AG08396 (cell line): ENCODE measurements at regions not wholly inside any gene's neighbourhood (a gene's known extent, or its start where the extent isn't known, plus 50 kb on each side); places are given as distances from the start of the nearest gene placed in this dataset.
"Not testable (repeated sequence)": the region's sequence is repeated elsewhere in the genome, so short reads cannot be mapped to it uniquely, and the experiment has no call there.

ENCODE experiments used
- DNase-seq: peaks from one replicate; pipeline ENCODE4 v3.0.0; 2012; ENCODE audit warnings: low spot score, mixed read lengths

DNA sequence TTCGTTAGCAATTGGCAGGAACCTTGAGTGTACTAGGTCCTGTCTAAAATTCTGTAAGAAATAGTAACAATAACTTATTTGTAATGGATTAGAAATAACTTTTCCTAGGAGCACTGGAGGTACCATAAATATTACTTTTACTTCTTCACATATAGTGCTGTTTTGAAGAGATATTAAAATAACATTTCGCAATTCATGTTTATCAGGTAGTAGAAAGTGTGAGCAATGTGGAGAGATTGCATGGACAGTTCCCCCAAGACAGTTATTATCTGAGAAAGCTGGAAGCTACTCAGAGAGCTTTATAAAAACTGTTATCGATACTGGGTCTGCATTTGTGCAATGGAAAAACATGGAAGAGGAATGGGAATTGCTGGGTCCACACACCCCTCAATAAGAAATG is 128.5 kb upstream of the KIF26B start:
- no peak for DNase-seq

DNA sequence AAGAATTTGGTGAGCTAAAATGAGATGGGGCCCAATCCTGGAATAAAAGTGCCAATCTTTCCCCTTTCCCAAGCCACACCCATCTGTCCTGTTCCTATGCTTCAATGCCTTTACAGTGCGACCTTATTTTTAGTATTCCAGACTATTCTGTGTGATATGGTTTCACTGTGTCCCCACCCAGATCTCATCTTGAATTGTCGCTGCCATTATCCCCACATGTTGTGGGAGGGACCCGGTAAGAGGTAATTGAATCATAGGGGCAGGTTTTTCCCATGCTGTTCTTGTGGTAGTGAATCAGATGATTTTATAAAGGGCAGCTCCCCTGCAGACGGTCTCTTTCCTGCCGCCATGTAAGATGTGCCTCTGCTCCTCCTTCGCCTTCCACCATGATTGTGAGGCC is 129.3 kb upstream of the KIF26B start:
- DNase-seq: no peak

DNA sequence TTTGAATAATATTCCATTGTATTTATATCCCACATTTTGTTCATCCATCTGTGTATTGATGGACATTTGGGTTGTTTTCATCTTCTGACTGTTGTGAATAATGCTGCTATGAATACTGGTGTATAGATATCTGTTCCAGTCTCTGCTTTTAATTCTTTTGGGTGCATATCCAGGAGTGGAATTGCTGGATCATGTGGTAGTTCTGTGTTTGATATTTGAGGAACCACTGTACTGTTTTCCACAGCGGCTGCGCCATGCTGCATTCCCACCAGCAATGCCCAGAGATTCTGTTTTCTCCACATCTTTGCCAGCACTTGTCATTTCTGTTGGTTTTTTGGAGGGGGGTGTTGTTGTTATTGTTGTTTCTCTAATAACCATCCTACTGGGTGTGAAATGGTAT is 131.6 kb upstream of the KIF26B start:
- DNase-seq: no peak

DNA sequence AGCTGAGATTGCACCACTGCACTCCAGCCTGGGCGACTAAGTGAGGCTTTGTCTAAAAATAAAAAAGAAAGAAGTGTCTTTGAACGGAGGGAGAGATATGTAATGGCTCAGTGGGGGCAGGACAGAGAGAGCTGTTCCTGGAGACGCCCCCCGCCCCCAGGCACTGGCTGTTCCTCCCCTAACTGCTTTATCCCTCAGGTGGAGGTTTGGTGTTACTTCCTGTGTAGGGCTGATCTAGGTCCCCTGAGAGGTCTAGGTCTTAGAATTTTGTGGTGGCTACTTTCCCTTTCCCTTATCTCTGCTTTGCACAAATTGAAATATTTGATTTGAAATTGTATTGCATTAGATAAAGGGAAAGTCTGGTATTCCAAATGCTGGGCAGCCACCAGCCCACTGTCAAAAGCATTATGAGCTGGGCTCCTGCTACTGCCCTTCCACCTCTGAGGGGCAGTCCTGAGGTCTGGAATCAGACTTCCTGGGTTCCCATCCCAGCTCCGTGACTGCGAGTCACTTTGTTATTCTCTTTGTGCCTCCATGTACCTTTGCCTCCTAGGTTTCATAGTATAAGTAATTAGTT is 134.8 kb upstream of the KIF26B start:
- no peak for DNase-seq

DNA sequence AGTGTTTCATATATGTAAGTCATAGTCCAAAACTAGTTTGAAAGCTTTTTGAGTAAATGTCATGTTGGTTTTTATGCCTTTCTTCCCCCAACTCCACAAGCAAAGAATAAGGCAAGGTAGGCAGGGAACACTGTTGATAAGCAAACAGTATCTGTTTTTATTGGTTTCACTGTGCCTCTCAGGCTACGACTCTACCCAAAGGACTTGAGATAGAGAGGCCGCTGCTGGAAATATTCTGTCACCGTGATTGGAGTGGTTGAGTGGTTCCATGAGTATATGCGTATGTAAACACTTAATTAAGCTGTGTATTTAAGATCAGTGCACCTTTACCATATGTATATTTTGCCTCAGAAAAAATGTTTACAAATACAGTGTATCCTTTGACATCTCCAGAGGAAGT is 138.1 kb upstream of the KIF26B start:
- DNase-seq: no peak

DNA sequence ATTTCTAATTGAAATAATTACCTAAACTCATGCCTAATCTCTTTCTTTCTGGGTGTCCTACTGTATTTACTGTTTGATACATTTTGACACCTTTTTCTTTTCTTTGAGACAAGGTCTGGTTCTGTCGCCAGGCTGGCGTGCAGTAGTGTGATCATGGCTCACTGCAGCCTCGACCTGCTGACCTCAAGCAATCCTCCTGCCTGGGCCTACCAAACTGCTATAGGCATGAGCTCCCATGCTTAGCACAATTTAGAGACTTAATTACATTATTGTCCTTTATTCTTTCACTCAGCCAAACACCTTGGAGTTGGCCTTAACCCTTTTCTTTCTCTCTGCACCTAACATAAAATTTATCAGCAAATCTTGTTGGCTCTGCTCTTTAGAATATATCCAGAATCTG is 139.8 kb upstream of the KIF26B start:
- no peak for DNase-seq

DNA sequence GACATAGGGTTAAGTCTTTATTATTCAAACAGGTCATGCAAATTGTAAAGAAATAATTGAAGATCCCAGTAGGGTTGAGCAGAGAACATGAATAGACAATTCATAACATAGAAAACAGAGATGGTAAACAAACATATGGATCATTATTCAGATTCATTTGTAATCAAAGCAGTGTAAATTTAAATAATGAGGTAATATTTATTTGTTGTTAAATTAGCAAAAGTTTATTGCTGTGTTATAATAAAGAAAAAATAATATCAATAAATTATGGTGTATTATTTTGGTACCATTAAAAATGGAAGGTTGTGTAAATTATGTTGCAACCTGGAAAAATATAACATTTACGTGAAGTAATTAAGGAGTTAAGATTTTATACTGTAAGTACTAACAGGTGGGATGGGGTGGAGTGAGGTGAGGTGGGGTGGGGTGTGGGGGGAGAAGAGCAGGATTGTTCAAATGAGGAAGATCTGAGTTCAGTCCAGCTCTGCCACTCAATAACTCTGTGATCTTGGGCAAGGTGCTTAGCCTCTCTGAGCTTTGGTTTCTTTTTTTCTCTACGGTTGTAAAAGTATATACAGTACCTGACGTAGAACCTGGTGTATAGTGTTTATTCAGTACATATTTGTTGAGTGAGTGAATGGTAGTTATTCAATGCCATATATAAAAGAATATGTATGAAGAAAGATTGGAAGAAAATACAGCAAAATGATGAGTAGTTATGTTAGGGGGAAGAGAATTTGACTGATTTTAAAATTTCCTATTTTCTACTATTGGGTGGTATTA is 140.3 kb upstream of the KIF26B start:
- DNase-seq: no peak

DNA sequence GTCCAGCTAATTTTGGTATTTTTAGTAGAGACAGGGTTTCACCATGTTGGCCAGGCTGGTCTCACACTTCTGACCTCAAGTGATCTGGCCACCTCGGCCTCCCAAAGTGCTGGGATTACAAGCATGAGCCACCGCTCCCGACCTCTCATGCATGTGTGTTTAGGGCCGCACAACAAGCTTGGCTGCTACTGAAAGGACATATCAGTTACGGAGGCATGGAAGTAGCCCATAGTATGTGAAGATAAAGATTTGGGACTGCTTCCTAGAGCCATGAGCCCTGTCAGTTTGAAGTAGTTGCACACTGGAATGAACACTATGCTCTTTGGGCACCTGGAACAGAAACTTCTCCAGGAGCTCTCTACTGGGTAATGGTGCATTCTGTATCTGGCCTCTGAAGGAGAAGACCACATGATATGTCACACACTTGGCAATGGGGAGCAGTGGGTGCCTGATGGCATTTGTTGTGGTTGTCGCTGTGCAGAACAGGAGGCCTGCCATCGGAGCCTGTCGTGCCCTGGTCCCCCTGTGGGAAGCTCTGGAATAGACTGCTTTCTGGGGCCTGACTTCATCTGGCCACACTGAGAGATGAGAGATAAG is 144.7 kb upstream of the KIF26B start:
- DNase-seq: no peak

DNA sequence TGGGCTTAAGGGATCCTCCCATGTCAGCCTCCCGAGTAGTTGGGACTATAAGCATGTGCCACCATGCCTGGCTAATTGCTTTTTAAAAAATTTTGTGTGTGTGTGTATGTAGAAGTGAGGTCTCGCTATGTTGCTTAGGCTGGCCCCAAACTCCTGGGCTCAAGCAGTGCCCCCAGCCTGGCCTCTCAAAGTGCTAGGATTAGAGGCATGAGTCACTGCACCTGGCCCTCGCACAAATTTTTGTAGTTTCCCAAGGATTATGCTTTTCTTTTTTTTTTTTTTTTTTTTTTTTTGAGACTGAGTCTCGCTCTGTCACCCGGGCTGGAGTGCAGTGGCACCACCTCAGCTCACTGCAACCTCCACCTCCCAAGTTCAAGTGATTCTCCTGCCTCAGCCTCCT is 144.4 kb upstream of the HNRNPU start:
- DNase-seq: no peak

DNA sequence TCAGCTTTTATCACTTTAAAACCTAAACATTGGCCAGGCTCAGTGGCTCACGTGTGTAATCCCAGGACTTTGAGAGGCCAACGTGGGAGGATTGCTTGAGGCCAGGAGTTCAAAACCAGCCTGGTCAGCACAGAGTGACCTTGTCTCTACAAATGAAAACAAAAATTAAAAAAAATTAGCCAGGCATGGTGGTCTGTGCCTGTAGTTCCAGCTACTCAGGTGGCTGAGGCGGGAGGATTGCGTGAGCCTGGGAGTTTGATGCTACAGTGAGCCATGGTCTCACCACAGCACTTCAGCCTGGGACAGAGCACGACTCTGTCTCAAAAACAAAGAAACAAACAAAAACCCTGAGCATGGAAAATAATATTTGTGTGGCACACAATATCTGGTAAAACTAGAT is 143.5 kb upstream of the HNRNPU start:
- DNase-seq: no peak

DNA sequence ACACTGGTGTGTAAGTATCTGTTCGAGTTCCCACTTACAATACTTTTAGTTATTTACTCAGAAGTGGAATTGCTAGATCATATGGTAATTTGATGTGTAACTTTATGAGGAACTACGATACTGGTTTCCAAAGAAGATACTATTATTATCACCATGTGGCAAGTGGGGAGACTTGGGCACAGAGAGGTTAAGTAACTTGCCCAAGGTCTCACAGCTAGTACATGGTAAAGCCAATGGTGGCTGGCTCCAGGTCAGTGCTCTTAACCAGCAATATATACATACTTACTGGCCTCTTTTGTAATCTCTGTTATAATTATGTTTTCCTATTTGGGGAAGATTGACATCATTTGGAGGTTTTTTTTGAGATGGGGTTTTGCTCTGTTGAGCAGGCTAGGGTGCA is 138.9 kb upstream of the HNRNPU start:
- DNase-seq: no peak

DNA sequence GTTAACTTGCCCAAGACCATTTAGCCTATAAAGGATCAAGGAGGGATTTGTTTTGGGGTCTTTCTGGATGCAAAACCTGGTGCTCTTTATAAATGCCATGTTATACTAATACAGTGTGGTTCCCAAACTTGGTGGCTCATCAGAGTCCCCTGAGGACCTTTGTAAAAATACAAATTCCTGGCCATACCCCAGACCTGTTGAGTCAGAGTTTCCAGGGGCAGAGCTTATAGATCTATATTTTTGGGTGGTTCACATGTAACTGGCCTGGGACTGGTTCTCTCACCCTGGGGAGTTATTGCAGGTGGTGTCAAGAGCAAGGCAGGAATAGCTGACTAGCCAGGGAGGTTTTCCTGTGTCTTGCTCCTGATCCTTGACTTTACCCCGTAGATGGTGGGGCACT is 136.9 kb upstream of the HNRNPU start:
- no peak for DNase-seq

DNA sequence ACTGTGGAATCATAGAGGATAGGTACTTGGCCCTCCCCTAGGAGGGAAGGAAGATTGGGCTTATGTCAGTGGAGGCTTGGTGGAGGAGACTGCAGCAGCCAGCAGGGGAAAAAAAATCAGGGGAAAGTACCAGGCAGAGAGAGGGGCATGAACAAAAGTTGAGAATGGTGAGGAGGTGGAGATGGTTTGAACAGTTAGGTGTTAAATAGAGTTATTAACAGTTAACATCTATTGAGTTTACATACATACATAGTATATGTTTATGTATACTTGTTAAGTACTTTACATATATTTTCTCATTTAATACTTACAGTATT is 136.5 kb upstream of the HNRNPU start:
- DNase-seq: no peak

DNA sequence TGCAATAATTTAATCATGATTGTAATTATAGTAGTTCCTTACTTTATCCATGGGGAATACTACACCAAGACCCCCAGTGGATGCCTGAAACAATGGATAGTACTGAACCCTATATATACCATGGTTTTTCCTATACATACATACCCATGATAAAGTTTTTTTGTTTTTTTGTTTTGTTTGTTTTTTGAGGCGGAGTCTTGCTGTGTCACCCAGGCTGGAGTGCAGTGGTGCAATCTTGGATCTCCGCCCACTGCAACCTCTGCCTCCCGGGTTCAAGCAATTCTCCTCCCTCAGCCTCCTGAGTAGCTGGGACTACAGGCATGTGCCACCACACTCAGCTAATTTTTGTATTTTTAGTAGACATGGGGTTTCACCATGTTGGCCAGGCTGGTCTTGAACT is 135.3 kb upstream of the HNRNPU start:
- not testable (repeated sequence) for DNase-seq

DNA sequence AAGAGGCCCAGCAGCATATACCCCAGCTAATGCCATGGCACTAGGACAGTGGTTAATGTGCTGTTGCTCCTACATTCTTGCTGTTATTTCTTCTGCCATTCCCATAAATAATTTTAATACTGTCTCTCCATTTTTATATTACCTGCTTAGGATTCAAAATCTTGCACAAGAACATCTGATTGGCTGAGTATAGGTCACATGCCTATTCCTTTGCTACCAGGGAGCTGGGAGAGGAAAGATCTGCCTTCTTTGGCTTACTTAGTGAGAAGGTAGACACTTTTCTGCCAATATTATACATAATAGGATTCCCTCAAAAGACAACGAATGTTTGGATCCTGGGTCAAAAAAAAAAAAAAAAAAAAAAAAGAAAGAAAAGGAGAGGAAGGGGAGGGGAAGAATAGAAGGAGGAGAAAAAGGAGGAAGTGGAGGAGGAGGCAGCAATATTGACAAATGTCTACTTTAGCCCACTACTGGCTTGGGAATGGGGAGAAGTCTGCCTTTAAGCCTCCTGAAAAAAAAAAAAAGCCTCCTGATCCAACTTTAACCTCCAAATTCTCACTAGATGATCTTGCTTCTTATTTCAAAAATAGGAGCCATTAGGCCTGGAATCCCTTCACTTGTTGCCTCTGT is 134.5 kb upstream of the HNRNPU start:
- no peak for DNase-seq

DNA sequence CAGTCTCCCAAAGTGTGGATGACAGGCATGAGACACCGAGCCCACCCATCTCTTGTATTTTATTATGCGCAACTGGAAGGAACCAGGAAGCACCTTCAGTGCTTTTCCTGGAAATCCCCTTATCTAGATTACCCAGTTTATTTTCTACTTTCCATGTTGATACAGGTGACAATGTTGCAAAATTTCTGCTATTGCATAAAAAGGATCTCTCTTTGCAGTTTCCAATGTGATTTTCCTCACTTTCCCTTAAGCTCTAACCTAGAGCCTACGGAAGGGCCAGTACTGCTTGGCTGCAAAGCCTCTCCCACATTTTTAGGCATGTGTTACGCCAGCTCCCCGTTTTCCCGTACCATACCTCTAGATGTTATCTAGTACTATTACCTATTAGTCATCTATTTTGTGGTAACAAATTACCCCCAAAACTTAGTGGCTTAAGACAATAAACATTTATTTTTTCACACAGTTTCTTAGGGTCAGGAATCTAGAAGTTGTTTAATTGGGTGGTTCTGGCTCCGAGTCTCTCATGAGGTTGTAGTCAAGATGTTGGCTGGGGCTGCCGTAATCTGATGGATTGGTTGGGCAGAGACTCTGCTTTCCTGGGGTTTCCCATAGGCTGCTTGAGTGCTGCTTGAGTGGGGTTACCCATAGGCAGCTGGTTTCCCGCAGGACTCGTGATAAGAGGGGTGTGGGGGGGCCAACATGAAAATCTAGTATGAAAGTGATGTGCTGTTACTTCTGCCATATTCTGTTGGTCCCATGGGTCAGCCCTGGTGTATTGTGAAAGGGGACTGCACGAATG is 131.5 kb upstream of the HNRNPU start:
- DNase-seq: no peak

DNA sequence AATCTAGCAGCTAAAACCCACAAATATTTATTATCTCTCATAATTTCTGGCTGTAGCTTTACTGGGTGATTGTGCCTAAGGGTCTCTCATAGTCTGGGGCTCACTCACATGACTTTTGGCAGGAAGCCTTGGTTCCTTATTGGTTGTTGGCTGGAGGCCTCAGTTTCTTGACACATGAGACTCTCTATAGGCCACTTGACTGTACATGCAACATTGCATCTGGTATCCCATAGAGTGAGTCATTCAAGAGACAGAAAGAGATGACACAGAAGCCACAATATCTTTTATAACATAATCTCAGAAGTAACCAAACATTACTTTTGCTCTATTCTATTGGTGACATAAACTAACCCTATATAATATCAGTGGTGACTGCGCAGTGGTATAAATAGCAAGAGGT is 128.5 kb upstream of the HNRNPU start:
- DNase-seq: no peak

DNA sequence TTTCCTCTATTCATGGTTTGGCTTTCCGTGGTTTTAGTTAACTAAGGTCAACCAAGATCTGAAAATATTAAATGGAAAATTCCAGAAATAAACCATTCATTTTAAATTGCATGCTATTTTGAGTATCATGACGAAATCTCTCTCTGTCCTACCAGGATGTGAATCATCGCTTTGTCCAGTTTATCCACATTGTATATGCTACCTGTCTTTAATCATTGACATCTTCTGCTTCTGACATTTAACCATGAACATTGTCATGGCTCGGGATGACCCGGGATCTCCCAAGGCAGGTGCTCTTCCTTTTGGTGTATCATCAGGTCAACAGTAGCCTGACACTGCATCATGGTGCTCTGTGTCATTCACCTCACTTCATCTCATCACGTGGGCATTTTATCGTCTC is 125.5 kb upstream of the HNRNPU start:
- no peak for DNase-seq

DNA sequence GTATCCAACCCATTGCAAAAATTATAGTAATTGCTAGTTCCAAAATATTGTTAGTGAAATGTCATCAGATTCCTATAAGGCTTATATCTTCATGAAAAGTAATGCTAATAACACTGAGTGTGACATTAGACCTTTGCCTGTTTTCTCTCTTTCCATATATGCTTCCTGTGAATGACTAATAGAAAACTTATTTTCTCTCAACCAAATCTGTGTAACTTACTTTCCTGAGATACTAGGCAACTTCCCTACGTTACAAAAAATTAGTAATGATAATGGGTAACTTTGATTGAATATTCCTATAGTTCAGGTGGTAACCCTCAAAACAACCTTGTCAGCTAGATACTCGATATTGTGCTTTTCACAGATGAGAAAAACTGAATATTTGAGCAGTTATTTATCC is 124.2 kb upstream of the HNRNPU start:
- no peak for DNase-seq

DNA sequence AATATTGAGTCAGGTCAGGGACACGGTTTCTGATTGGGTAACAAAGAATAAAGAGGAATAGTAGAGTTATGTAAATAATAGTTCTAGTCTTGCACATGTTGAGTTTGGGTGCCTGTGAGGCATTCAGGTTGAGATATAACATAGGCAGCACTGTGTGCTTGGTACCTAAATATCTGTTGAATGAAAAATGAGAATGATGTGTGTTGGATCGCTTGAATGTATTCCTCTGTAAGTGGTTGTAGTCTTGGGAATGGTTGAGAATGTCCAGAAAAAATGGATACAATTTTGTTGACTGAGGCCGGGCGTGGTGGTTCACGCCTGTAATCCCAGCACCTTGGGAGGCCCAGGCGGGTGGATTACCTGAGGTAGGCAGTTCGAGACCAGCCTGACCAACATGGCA is 116.3 kb upstream of the HNRNPU start:
- no peak for DNase-seq

DNA sequence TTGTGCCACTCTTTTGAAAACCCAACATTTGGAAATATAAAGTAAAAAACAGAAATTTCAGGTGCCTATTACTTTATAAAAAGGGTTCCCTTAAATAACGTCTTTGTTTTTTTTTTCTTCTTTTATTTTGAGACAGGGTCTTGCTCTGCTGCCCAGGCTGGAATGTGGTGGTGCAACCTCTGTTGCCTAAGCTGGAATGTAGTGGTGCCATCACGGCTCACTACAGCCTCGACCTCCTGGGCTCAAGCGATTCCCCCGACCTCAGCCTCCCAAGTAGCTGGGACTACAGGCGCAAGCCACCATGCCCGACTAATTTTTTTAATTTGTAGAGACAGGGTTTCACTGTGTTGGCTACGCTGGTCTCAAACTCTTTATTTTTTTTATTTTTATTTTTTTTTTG is 110.2 kb upstream of the HNRNPU start:
- DNase-seq: no peak

DNA sequence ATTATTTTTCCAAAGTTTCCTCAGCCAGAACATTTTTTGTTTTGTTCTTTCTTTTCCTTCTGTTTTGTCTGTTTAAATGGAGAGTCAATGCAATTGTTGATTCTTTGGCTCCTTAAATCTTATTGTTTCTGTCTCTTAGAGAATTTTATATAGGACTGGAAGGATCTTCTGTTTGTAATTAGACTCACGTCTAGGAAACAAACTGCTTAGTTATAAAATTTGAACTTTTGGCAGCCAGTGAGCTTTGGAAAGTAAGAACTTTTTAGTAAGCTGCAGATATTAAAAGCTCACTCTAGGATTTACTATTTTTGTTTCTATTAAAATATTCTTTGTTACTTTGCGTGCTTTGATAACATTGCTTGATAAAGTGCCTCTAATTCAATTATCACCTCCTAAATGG is 109.8 kb upstream of the HNRNPU start:
- DNase-seq: no peak
